ENCODE measurements at regions not wholly inside any gene's neighbourhood (a gene's known extent, or its start where the extent isn't known, plus 50 kb on each side); places are given as distances from the start of the nearest gene placed in this dataset.

DNA sequence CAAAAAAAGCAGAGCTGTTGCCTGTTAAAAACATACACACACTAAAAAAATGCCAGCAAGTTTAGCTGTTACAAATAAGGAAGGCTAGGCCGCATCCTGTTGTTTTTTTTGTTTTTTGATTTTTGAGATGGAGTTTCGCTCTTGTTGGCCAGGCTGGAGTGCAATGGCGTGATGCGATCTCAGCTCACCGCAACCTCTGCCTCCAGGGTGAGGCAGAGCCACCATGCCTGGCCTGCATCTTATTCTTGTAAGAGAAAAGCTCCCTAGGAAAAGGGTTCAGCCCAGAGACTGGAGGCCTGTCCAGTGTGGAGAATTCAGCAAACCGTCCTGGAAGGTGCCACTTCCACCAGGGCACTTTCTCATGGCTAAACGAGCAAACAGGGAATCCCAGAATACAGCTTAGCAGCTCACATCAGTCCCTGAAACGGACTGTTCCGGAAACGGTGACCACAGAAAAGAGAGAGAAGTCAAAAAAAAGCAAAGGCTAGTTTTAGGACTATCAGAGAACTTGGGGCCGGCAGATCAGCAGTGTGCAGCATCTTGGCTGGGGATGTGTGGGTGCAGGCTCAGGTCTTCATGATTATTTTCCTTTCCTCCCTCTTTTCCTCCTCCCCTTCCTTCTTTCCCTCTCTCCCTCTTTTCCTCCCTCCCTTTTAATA, 283.6 kb downstream of the AJAP1 start:
- ChIA-PET CTCF (no interaction called here), POLR2A (no interaction called here)
- Mint-ChIP-seq H3K27me3 (ENCODE audit: low read depth) (peaks cover 22% of the 10 kb centered on the region), H3K4me1 (no peaks in the 10 kb centered on the region), H3K4me3 (no peak overlapping the region), H3K9me3 (peaks cover 67% of the 10 kb centered on the region), H3K36me3 (peaks cover 60% of the 10 kb centered on the region), H3K27ac (no peak overlapping the region)
- no peak for DNase-seq (ENCODE audit: low spot score)
- TF ChIP-seq, protein P1, sequence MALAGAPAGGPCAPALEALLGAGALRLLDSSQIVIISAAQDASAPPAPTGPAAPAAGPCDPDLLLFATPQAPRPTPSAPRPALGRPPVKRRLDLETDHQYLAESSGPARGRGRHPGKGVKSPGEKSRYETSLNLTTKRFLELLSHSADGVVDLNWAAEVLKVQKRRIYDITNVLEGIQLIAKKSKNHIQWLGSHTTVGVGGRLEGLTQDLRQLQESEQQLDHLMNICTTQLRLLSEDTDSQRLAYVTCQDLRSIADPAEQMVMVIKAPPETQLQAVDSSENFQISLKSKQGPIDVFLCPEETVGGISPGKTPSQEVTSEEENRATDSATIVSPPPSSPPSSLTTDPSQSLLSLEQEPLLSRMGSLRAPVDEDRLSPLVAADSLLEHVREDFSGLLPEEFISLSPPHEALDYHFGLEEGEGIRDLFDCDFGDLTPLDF (CRISPR knock-in tag; IDR thresholded peaks at IDR 0.05): no peak
- TF ChIP-seq TCF7 (CRISPR knock-in tag; IDR thresholded peaks at IDR 0.05; ENCODE audit: low read depth) (no peak), SMAD3 (CRISPR knock-in tag; IDR thresholded peaks at IDR 0.05; ENCODE audit: borderline replicate concordance) (no peak), ZNF416 (CRISPR knock-in tag; IDR thresholded peaks at IDR 0.05) (no peak), ZNF396 (CRISPR knock-in tag; IDR thresholded peaks at IDR 0.05; ENCODE audit: borderline replicate concordance) (no peak), TP53 (CRISPR knock-in tag; IDR thresholded peaks at IDR 0.05) (no peak), ZNF671 (CRISPR knock-in tag; IDR thresholded peaks at IDR 0.05) (no peak)
- TF ChIP-seq, protein P2, sequence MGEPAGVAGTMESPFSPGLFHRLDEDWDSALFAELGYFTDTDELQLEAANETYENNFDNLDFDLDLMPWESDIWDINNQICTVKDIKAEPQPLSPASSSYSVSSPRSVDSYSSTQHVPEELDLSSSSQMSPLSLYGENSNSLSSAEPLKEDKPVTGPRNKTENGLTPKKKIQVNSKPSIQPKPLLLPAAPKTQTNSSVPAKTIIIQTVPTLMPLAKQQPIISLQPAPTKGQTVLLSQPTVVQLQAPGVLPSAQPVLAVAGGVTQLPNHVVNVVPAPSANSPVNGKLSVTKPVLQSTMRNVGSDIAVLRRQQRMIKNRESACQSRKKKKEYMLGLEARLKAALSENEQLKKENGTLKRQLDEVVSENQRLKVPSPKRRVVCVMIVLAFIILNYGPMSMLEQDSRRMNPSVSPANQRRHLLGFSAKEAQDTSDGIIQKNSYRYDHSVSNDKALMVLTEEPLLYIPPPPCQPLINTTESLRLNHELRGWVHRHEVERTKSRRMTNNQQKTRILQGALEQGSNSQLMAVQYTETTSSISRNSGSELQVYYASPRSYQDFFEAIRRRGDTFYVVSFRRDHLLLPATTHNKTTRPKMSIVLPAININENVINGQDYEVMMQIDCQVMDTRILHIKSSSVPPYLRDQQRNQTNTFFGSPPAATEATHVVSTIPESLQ (CRISPR knock-in tag; IDR thresholded peaks at IDR 0.05): no peak
- TF ChIP-seq, protein P3, sequence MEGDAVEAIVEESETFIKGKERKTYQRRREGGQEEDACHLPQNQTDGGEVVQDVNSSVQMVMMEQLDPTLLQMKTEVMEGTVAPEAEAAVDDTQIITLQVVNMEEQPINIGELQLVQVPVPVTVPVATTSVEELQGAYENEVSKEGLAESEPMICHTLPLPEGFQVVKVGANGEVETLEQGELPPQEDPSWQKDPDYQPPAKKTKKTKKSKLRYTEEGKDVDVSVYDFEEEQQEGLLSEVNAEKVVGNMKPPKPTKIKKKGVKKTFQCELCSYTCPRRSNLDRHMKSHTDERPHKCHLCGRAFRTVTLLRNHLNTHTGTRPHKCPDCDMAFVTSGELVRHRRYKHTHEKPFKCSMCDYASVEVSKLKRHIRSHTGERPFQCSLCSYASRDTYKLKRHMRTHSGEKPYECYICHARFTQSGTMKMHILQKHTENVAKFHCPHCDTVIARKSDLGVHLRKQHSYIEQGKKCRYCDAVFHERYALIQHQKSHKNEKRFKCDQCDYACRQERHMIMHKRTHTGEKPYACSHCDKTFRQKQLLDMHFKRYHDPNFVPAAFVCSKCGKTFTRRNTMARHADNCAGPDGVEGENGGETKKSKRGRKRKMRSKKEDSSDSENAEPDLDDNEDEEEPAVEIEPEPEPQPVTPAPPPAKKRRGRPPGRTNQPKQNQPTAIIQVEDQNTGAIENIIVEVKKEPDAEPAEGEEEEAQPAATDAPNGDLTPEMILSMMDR (IDR thresholded peaks at IDR 0.05): no peak
- TF ChIP-seq, protein P4, sequence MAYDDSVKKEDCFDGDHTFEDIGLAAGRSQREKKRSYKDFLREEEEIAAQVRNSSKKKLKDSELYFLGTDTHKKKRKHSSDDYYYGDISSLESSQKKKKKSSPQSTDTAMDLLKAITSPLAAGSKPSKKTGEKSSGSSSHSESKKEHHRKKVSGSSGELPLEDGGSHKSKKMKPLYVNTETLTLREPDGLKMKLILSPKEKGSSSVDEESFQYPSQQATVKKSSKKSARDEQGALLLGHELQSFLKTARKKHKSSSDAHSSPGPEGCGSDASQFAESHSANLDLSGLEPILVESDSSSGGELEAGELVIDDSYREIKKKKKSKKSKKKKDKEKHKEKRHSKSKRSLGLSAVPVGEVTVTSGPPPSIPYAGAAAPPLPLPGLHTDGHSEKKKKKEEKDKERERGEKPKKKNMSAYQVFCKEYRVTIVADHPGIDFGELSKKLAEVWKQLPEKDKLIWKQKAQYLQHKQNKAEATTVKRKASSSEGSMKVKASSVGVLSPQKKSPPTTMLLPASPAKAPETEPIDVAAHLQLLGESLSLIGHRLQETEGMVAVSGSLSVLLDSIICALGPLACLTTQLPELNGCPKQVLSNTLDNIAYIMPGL (CRISPR knock-in tag; IDR thresholded peaks at IDR 0.05): no peak
- TF ChIP-seq, protein P5, sequence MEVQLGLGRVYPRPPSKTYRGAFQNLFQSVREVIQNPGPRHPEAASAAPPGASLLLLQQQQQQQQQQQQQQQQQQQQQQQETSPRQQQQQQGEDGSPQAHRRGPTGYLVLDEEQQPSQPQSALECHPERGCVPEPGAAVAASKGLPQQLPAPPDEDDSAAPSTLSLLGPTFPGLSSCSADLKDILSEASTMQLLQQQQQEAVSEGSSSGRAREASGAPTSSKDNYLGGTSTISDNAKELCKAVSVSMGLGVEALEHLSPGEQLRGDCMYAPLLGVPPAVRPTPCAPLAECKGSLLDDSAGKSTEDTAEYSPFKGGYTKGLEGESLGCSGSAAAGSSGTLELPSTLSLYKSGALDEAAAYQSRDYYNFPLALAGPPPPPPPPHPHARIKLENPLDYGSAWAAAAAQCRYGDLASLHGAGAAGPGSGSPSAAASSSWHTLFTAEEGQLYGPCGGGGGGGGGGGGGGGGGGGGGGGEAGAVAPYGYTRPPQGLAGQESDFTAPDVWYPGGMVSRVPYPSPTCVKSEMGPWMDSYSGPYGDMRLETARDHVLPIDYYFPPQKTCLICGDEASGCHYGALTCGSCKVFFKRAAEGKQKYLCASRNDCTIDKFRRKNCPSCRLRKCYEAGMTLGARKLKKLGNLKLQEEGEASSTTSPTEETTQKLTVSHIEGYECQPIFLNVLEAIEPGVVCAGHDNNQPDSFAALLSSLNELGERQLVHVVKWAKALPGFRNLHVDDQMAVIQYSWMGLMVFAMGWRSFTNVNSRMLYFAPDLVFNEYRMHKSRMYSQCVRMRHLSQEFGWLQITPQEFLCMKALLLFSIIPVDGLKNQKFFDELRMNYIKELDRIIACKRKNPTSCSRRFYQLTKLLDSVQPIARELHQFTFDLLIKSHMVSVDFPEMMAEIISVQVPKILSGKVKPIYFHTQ (CRISPR knock-in tag; IDR thresholded peaks at IDR 0.05): no peak
- TF ChIP-seq, protein P6, sequence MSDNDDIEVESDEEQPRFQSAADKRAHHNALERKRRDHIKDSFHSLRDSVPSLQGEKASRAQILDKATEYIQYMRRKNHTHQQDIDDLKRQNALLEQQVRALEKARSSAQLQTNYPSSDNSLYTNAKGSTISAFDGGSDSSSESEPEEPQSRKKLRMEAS (CRISPR knock-in tag; IDR thresholded peaks at IDR 0.05): no peak
- TF ChIP-seq, protein P7, sequence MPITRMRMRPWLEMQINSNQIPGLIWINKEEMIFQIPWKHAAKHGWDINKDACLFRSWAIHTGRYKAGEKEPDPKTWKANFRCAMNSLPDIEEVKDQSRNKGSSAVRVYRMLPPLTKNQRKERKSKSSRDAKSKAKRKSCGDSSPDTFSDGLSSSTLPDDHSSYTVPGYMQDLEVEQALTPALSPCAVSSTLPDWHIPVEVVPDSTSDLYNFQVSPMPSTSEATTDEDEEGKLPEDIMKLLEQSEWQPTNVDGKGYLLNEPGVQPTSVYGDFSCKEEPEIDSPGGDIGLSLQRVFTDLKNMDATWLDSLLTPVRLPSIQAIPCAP (CRISPR knock-in tag; IDR thresholded peaks at IDR 0.05): no peak
- ATAC-seq: no peak

DNA sequence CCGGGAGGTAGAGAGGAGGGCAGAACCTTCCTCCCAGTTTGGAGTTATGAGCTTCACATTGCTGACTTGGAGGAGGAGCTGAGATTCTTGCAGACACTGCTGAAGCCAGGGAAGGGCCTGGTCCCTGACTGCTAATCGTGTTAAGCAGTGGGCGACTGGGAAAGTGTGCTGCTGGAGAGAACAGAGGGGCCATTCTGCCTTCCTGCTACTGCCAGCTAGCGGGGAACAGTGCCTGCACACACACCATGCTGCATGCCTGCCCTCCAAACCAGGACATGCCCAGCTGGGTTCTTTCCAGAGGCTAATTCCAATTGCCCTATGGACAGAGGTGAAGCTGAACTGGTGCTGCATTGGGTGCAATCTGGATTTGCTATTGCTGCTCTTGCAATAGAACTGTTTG, 281.4 kb downstream of the AJAP1 start:
- Mint-ChIP-seq H3K4me3 (no peak overlapping the region), H3K9me3 (peaks cover 68% of the 10 kb centered on the region), H3K27me3 (ENCODE audit: low read depth) (peaks cover 19% of the 10 kb centered on the region), H3K4me1 (no peaks in the 10 kb centered on the region), H3K36me3 (peaks cover 54% of the 10 kb centered on the region), H3K27ac (no peak overlapping the region)
- no peak for ATAC-seq
- no peak for DNase-seq (ENCODE audit: low spot score)
- CTCF ChIA-PET: no interaction called here
- POLR2A ChIA-PET: no interaction called here
- TF ChIP-seq, protein P2 (CRISPR knock-in tag; IDR thresholded peaks at IDR 0.05): no peak
- TF ChIP-seq TEAD1 (CRISPR knock-in tag; IDR thresholded peaks at IDR 0.05) (no peak), JUN (CRISPR knock-in tag; IDR thresholded peaks at IDR 0.05) (no peak)
- TF ChIP-seq, protein P3 (IDR thresholded peaks at IDR 0.05): no peak
- TF ChIP-seq, protein P8, sequence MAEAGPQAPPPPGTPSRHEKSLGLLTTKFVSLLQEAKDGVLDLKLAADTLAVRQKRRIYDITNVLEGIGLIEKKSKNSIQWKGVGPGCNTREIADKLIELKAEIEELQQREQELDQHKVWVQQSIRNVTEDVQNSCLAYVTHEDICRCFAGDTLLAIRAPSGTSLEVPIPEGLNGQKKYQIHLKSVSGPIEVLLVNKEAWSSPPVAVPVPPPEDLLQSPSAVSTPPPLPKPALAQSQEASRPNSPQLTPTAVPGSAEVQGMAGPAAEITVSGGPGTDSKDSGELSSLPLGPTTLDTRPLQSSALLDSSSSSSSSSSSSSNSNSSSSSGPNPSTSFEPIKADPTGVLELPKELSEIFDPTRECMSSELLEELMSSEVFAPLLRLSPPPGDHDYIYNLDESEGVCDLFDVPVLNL (CRISPR knock-in tag; IDR thresholded peaks at IDR 0.05; ENCODE audit: borderline replicate concordance, low read depth): no peak

All from WTC11 (cell line).